PC-3 (cell line): ENCODE measurements at regions not wholly inside any gene's neighbourhood (a gene's known extent, or its start where the extent isn't known, plus 50 kb on each side); places are given as distances from the start of the nearest gene placed in this dataset.

Experiments
- EZH2 ChIP-seq: fragments of 300-600 bp; sonication (generic); IDR thresholded peaks from one replicate; pipeline ENCODE4 v1.6.1; 2017; ENCODE audit warnings: antibody characterized with exemption, mild to moderate bottlenecking, low read length; ENCODE audit not compliant: unreplicated experiment
- TF ChIP-seq, protein P1 (sequence below): fragments of 300-600 bp; sonication (generic); conservative IDR thresholded peaks from 2 replicates; pipeline ENCODE4 v1.5.1; 2017; ENCODE audit warnings: antibody characterized with exemption, low read depth, mild to moderate bottlenecking, low read length

DNA sequence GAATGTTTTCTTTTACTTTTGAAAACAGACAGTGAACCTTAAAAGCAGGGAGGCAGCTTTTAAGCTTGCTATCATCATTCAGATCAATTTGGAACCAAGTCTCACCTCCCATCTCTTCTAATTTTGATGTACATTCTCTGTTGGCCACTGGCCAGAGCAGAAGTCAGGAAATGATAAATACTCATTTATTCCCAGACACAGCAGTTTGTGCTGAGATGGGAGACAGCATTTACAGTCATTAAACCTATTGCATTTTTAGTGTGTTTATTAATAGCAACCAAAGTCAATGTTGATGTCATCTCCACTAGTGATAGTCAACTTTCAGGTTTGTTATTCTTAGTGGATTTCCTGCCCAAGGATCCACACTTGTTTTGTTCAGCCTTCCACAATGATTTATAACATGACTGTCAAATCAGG lies 320.0 kb upstream of the ATP2B1 start:
- TF ChIP-seq, protein P1, sequence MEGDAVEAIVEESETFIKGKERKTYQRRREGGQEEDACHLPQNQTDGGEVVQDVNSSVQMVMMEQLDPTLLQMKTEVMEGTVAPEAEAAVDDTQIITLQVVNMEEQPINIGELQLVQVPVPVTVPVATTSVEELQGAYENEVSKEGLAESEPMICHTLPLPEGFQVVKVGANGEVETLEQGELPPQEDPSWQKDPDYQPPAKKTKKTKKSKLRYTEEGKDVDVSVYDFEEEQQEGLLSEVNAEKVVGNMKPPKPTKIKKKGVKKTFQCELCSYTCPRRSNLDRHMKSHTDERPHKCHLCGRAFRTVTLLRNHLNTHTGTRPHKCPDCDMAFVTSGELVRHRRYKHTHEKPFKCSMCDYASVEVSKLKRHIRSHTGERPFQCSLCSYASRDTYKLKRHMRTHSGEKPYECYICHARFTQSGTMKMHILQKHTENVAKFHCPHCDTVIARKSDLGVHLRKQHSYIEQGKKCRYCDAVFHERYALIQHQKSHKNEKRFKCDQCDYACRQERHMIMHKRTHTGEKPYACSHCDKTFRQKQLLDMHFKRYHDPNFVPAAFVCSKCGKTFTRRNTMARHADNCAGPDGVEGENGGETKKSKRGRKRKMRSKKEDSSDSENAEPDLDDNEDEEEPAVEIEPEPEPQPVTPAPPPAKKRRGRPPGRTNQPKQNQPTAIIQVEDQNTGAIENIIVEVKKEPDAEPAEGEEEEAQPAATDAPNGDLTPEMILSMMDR, result no peak
- TF ChIP-seq EZH2, result no peak
